OCI-LY1 (cell line): ENCODE measurements at regions not wholly inside any gene's neighbourhood (a gene's known extent, or its start where the extent isn't known, plus 50 kb on each side); places are given as distances from the start of the nearest gene placed in this dataset.

ENCODE experiments used
- H2AFZ ChIP-seq: fragments of 200-600 bp; sonication (generic), shearing (Covaris generic); 2 replicates; pipeline ENCODE4 v1.6.0; 2014; ENCODE audit warnings: antibody characterized with exemption, mild to moderate bottlenecking, low read length
- H3F3A ChIP-seq: fragments of 200-600 bp; sonication (generic), shearing (Covaris generic); 2 replicates; pipeline ENCODE4 v1.6.0; 2014; ENCODE audit warnings: mild to moderate bottlenecking, antibody characterized with exemption, low read length, moderate library complexity; ENCODE audit not compliant: insufficient read depth
- H3K27ac ChIP-seq: fragments of 200-600 bp; sonication (generic); 2 replicates; pipeline ENCODE4 v1.5.1; 2014; ENCODE audit warnings: low read length, mixed run types, mild to moderate bottlenecking, low read depth; ENCODE audit not compliant: poor library complexity, severe bottlenecking
- H3K27me3 ChIP-seq: fragments of 200-600 bp; sonication (generic); 2 replicates; pipeline ENCODE4 v1.6.0; 2014; ENCODE audit warnings: antibody characterized with exemption, mild to moderate bottlenecking, low read length, moderate library complexity; ENCODE audit not compliant: insufficient read depth
- H3K36me3 ChIP-seq: fragments of 200-600 bp; sonication (generic); 2 replicates; pipeline ENCODE4 v1.6.1; 2014; ENCODE audit warnings: mild to moderate bottlenecking, antibody characterized with exemption, low read length, moderate library complexity, mixed read lengths; ENCODE audit not compliant: insufficient read depth
- H3K4me1 ChIP-seq: fragments of 200-600 bp; sonication (generic); 2 replicates; pipeline ENCODE4 v1.5.1; 2014; ENCODE audit warnings: mild to moderate bottlenecking, low read length, moderate library complexity; ENCODE audit not compliant: insufficient read depth, severe bottlenecking
- H3K4me2 ChIP-seq: fragments of 200-600 bp; sonication (generic), shearing (Covaris generic); 2 replicates; pipeline ENCODE4 v1.6.1; 2014; ENCODE audit warnings: low read length
- H3K4me3 ChIP-seq: fragments of 200-600 bp; sonication (generic); 2 replicates; pipeline ENCODE4 v1.5.1; 2014; ENCODE audit warnings: low read length, low read depth, mild to moderate bottlenecking, mixed read lengths; ENCODE audit not compliant: poor library complexity, severe bottlenecking
- H3K79me2 ChIP-seq: fragments of 200-600 bp; shearing (Covaris generic); 2 replicates; pipeline ENCODE4 v1.6.1; 2016; ENCODE audit warnings: mixed run types, low read length, mixed read lengths; ENCODE audit not compliant: insufficient read depth
- H3K9ac ChIP-seq: fragments of 200-600 bp; sonication (generic), shearing (Covaris generic); 2 replicates; pipeline ENCODE4 v1.6.1; 2014; ENCODE audit warnings: mild to moderate bottlenecking, low read length, mixed read lengths
- H3K9me2 ChIP-seq: fragments of 200-600 bp; sonication (generic), shearing (Covaris generic); 2 replicates; pipeline ENCODE4 v1.6.1; 2014; ENCODE audit warnings: low read depth, mild to moderate bottlenecking, low read length, mixed read lengths
- H3K9me3 ChIP-seq: fragments of 200-600 bp; shearing (Covaris generic); 2 replicates; pipeline ENCODE4 v1.6.1; 2014; ENCODE audit warnings: low read length, mixed read lengths
- H4K20me1 ChIP-seq: fragments of 200-600 bp; sonication (generic), shearing (Covaris generic); 2 replicates; pipeline ENCODE4 v1.6.0; 2016; ENCODE audit warnings: mild to moderate bottlenecking, low read length; ENCODE audit not compliant: insufficient read depth
- EZH2 ChIP-seq: fragments of 200-600 bp; sonication (generic), shearing (Covaris generic); IDR thresholded peaks from 2 replicates; pipeline ENCODE4 v1.8.0; 2017; ENCODE audit warnings: borderline replicate concordance, mixed run types, mild to moderate bottlenecking, antibody characterized with exemption, low read length, moderate library complexity, mixed read lengths
- TF ChIP-seq, protein P1 (sequence below): fragments of 200-600 bp; sonication (generic), shearing (Covaris generic); IDR thresholded peaks from 2 replicates; pipeline ENCODE4 v1.5.1; 2017; ENCODE audit warnings: mild to moderate bottlenecking, antibody characterized with exemption, low read length, moderate library complexity, mixed read lengths

GRCh38 chr9:129267141-129267540 is 89.1 kb upstream of the IER5L start:
- no peaks in the 10 kb centered on the region for H4K20me1 ChIP-seq
- no peaks in the 10 kb centered on the region for H3K79me2 ChIP-seq
- H3K4me2 ChIP-seq: no peak overlapping the region
- H3K36me3 ChIP-seq: no peaks in the 10 kb centered on the region
- no peak overlapping the region for H3K9ac ChIP-seq
- peaks cover 20% of the 10 kb centered on the region for H3K4me1 ChIP-seq
- no peaks in the 10 kb centered on the region for H3K9me2 ChIP-seq
- peaks cover 1% of the 10 kb centered on the region for H3K27me3 ChIP-seq
- H3K9me3 ChIP-seq: no peaks in the 10 kb centered on the region
- no peaks in the 10 kb centered on the region for H3F3A ChIP-seq
- no peak overlapping the region for H3K4me3 ChIP-seq
- TF ChIP-seq, protein P1, sequence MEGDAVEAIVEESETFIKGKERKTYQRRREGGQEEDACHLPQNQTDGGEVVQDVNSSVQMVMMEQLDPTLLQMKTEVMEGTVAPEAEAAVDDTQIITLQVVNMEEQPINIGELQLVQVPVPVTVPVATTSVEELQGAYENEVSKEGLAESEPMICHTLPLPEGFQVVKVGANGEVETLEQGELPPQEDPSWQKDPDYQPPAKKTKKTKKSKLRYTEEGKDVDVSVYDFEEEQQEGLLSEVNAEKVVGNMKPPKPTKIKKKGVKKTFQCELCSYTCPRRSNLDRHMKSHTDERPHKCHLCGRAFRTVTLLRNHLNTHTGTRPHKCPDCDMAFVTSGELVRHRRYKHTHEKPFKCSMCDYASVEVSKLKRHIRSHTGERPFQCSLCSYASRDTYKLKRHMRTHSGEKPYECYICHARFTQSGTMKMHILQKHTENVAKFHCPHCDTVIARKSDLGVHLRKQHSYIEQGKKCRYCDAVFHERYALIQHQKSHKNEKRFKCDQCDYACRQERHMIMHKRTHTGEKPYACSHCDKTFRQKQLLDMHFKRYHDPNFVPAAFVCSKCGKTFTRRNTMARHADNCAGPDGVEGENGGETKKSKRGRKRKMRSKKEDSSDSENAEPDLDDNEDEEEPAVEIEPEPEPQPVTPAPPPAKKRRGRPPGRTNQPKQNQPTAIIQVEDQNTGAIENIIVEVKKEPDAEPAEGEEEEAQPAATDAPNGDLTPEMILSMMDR: no peak
- no peak for TF ChIP-seq EZH2
- no peak overlapping the region for H3K27ac ChIP-seq
- H2AFZ ChIP-seq: no peak overlapping the region

DNA sequence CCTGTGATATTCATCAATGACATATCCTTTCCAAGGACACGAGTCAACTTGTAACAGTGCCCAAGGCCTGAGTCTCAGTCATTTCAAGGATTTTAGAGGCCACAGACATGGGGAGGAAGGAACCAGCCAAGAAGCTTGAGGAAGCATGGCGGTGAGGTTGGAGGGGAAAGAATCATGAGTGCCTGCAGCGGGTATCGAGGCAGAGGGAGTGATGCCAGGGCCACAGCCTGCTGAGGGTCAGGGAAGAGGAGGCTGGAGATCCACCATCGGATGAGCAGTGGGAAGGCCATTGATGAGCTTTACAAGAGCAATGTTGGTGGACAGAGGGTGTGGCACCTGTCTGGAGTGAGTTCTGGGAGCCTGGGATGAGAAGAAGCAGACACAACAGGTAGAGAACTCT is 88.5 kb upstream of the IER5L start:
- no peak overlapping the region for H2AFZ ChIP-seq

DNA sequence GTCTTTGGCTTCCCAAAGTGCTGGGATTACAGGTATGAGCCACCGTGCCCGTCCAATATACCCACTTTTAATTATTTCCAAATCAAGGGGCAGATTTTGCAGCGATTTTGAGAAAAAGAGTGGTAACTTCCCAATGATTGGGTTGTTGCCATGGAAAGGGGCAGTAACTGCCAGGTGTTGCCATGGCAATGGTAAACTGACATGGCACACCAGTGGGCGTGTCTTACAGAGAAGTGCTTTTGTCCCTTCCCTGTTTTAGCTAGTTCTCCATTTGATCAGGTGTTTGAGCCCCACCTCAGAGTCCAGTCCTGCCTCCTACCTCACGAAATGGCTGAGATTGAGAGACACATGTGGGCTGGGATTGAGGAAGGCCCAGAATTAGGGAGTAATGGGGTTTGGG is 86.3 kb upstream of the IER5L start:
- no peaks in the 10 kb centered on the region for H3F3A ChIP-seq
- H3K4me3 ChIP-seq: no peak overlapping the region
- H3K4me2 ChIP-seq: no peak overlapping the region
- H3K36me3 ChIP-seq: no peaks in the 10 kb centered on the region
- no peak overlapping the region for H3K27ac ChIP-seq
- H3K9me3 ChIP-seq: no peaks in the 10 kb centered on the region
- H4K20me1 ChIP-seq: no peaks in the 10 kb centered on the region
- no peaks in the 10 kb centered on the region for H3K79me2 ChIP-seq
- TF ChIP-seq EZH2: no peak
- TF ChIP-seq, protein P1: no peak
- H3K9me2 ChIP-seq: no peaks in the 10 kb centered on the region
- peaks cover 7% of the 10 kb centered on the region for H3K27me3 ChIP-seq
- H3K4me1 ChIP-seq: no peaks in the 10 kb centered on the region
- no peak overlapping the region for H3K9ac ChIP-seq
- H2AFZ ChIP-seq: no peak overlapping the region

More for the DNA sequence above, 88.5 kb upstream of the IER5L start:
- Histone ChIP-seq H3K4me1 (peaks cover 17% of the 10 kb centered on the region), H3K9ac (no peak overlapping the region), H3K4me2 (no peak overlapping the region), H3K79me2 (no peaks in the 10 kb centered on the region), H3K27ac (no peak overlapping the region), H3F3A (no peaks in the 10 kb centered on the region), H3K27me3 (peaks cover 7% of the 10 kb centered on the region), H3K9me3 (no peaks in the 10 kb centered on the region), H3K36me3 (no peaks in the 10 kb centered on the region), H4K20me1 (no peaks in the 10 kb centered on the region), H3K9me2 (no peaks in the 10 kb centered on the region), H3K4me3 (no peak overlapping the region)
- no peak for TF ChIP-seq EZH2
- TF ChIP-seq, protein P1: no peak
